H9 (cell line): ENCODE measurements at regions not wholly inside any gene's neighbourhood (a gene's known extent, or its start where the extent isn't known, plus 50 kb on each side); places are given as distances from the start of the nearest gene placed in this dataset.

ENCODE experiments used
- DNase-seq: peaks from one replicate; pipeline ENCODE4 v3.0.0-alpha.2; 2017
- H2AFZ ChIP-seq: one replicate; pipeline ENCODE4 v1.6.1; 2013; ENCODE audit warnings: mild to moderate bottlenecking, low read length, control low read depth, moderate library complexity
- H2AK5ac ChIP-seq: 2 replicates; pipeline ENCODE4 v1.6.1; 2013; ENCODE audit warnings: low read length, control low read depth, mixed read lengths; ENCODE audit not compliant: insufficient read length
- H2BK120ac ChIP-seq: one replicate; pipeline ENCODE4 v1.6.1; 2013; ENCODE audit warnings: low read depth, mild to moderate bottlenecking, low read length, control low read depth, inconsistent platforms; ENCODE audit not compliant: poor library complexity, severe bottlenecking
- H2BK12ac ChIP-seq: 2 replicates; pipeline ENCODE4 v1.6.1; 2013; ENCODE audit warnings: low read length, control low read depth, mixed read lengths, low read depth; ENCODE audit not compliant: insufficient read length
- H2BK15ac ChIP-seq: 2 replicates; pipeline ENCODE4 v1.6.1; 2013; ENCODE audit warnings: low read depth, low read length, control low read depth
- H2BK20ac ChIP-seq: one replicate; pipeline ENCODE4 v1.6.1; 2013; ENCODE audit warnings: low read depth, mild to moderate bottlenecking, low read length, control low read depth, inconsistent platforms; ENCODE audit not compliant: poor library complexity, severe bottlenecking
- H2BK5ac ChIP-seq: 2 replicates; pipeline ENCODE4 v1.6.1; 2013; ENCODE audit warnings: low read length, control low read depth, mixed read lengths; ENCODE audit not compliant: insufficient read length
- H3K14ac ChIP-seq: 2 replicates; pipeline ENCODE4 v1.6.1; 2013; ENCODE audit warnings: low read length, control low read depth; ENCODE audit not compliant: insufficient read depth
- H3K18ac ChIP-seq: 2 replicates; pipeline ENCODE4 v1.6.1; 2013; ENCODE audit warnings: low read depth, mild to moderate bottlenecking, mixed read lengths, low read length, control low read depth; ENCODE audit not compliant: insufficient read length
- H3K23ac ChIP-seq: 2 replicates; pipeline ENCODE4 v1.6.1; 2013; ENCODE audit warnings: low read length, control low read depth, mixed read lengths, low read depth; ENCODE audit not compliant: insufficient read length
- H3K23me2 ChIP-seq: 2 replicates; pipeline ENCODE4 v1.6.1; 2013; ENCODE audit warnings: low read depth, mild to moderate bottlenecking, mixed read lengths, low read length, control low read depth; ENCODE audit not compliant: insufficient read length, poor library complexity, severe bottlenecking
- H3K27ac ChIP-seq: 2 replicates; pipeline ENCODE4 v1.5.1; 2013; ENCODE audit warnings: low read length, control low read depth, mixed read lengths, low read depth; ENCODE audit not compliant: insufficient read length
- H3K27me3 ChIP-seq: 2 replicates; pipeline ENCODE4 v1.6.1; 2013; ENCODE audit warnings: low read length, control low read depth, inconsistent platforms; ENCODE audit not compliant: insufficient read depth
- H3K4ac ChIP-seq: 2 replicates; pipeline ENCODE4 v1.6.1; 2013; ENCODE audit warnings: low read depth, mild to moderate bottlenecking, control low read depth, inconsistent platforms, low read length, moderate library complexity
- H3K4me1 ChIP-seq: 2 replicates; pipeline ENCODE4 v1.6.1; 2013; ENCODE audit warnings: low read length, control low read depth, inconsistent platforms; ENCODE audit not compliant: insufficient read depth
- H3K4me2 ChIP-seq: 2 replicates; pipeline ENCODE4 v1.6.1; 2013; ENCODE audit warnings: low read length, control low read depth, mixed read lengths; ENCODE audit not compliant: insufficient read length, insufficient read depth
- H3K56ac ChIP-seq: 2 replicates; pipeline ENCODE4 v1.6.1; 2013; ENCODE audit warnings: low read depth, mild to moderate bottlenecking, mixed read lengths, low read length, control low read depth; ENCODE audit not compliant: insufficient read length
- H3K79me1 ChIP-seq: 2 replicates; pipeline ENCODE4 v1.6.1; 2013; ENCODE audit warnings: low read depth, mild to moderate bottlenecking, moderate library complexity, low read length, control low read depth, inconsistent platforms; ENCODE audit not compliant: insufficient read depth, poor library complexity, severe bottlenecking
- H3K79me2 ChIP-seq: 2 replicates; pipeline ENCODE4 v1.6.1; 2013; ENCODE audit warnings: low read length, control low read depth, inconsistent platforms; ENCODE audit not compliant: insufficient read depth
- H3K9ac ChIP-seq: 2 replicates; pipeline ENCODE4 v1.6.1; 2013; ENCODE audit warnings: low read length, control low read depth, mixed read lengths; ENCODE audit not compliant: insufficient read length; ENCODE audit errors: extremely low read depth
- H3K9me3 ChIP-seq: one replicate; pipeline ENCODE4 v1.6.1; 2013; ENCODE audit warnings: low read depth, low read length, inconsistent platforms; ENCODE audit not compliant: control insufficient read depth
- H3T11ph ChIP-seq: one replicate; pipeline ENCODE4 v1.6.1; 2013; ENCODE audit warnings: mild to moderate bottlenecking, low read length, control low read depth, inconsistent platforms
- H4K20me1 ChIP-seq: one replicate; pipeline ENCODE4 v1.6.1; 2013; ENCODE audit not compliant: control insufficient read depth, insufficient read length, insufficient read depth
- H4K5ac ChIP-seq: 2 replicates; pipeline ENCODE4 v1.6.1; 2013; ENCODE audit warnings: low read depth, mild to moderate bottlenecking, mixed read lengths, low read length, control low read depth; ENCODE audit not compliant: insufficient read length
- H4K8ac ChIP-seq: replicated peaks from 2 replicates; pipeline ENCODE4 v1.6.1; 2013; ENCODE audit warnings: low read length, control low read depth, mixed read lengths, low read depth; ENCODE audit not compliant: insufficient read length
- H4K91ac ChIP-seq: 2 replicates; pipeline ENCODE4 v1.6.1; 2013; ENCODE audit warnings: low read depth, mild to moderate bottlenecking, moderate library complexity, mixed read lengths, low read length, control low read depth; ENCODE audit not compliant: insufficient read length
- H3K27ac Mint-ChIP-seq, 3 experiments: 2 replicates in 2 of 3; 3 replicates in 1 of 3; pipeline ENCODE4 v1.8.0; 2020 to 2021; ENCODE audit warnings: mixed read lengths in 3 of 3, mild to moderate bottlenecking in 1 of 3, moderate library complexity in 1 of 3
- H3K27me3 Mint-ChIP-seq: 2 replicates; pipeline ENCODE4 v1.8.0; 2021; ENCODE audit warnings: low read depth, mild to moderate bottlenecking, moderate library complexity, mixed read lengths
- H3K36me3 Mint-ChIP-seq, 3 experiments: 2 replicates in 2 of 3; 3 replicates in 1 of 3; pipeline ENCODE4 v1.8.0; 2020 to 2021; ENCODE audit warnings: low read depth in 3 of 3, mixed read lengths in 3 of 3; ENCODE audit not compliant: insufficient read depth in 1 of 3
- H3K4me1 Mint-ChIP-seq, 2 experiments: 2 replicates each; pipeline ENCODE4 v1.8.0; 2020; ENCODE audit warnings: mixed read lengths in 2 of 2
- H3K4me3 Mint-ChIP-seq, 2 experiments: 2 replicates in 1 of 2; 3 replicates in 1 of 2; pipeline ENCODE4 v1.8.0; 2020 to 2021; ENCODE audit warnings: mild to moderate bottlenecking in 2 of 2, mixed read lengths in 2 of 2, moderate library complexity in 1 of 2
- H3K9me3 Mint-ChIP-seq, 2 experiments: 2 replicates in 1 of 2; 3 replicates in 1 of 2; pipeline ENCODE4 v1.8.0; 2020; ENCODE audit warnings: mild to moderate bottlenecking in 2 of 2, mixed read lengths in 2 of 2, moderate library complexity in 1 of 2
- CTCF ChIP-seq: fragments of 200-600 bp; sonication (generic); conservative IDR thresholded peaks from 3 replicates; pipeline ENCODE4 v1.8.0; 2021; ENCODE audit warnings: antibody characterized with exemption, mild to moderate bottlenecking
- WGBS: extraction: QIAGEN DNeasy Blood & Tissue Kit; methylation state at CpG from one replicate; pipeline ENCODE4 v1.1.7; 2013; ENCODE audit warnings: missing lambda C conversion rate, low lambda C conversion rate, mixed read lengths; ENCODE audit not compliant: insufficient read length; ENCODE audit errors: extremely low coverage; 5-methylcytosine and 5-hydroxymethylcytosine counted together

GRCh38 chr3:63030666-63031065 is 155.4 kb upstream of the CADPS start:
- Mint-ChIP-seq H3K4me3 (no peak overlapping the region), H3K27me3 (no peaks in the 10 kb centered on the region), H3K27ac (no peak overlapping the region), H3K4me1 (peaks cover 8 to 11% of the 10 kb centered on the region in 2 experiments; a peak in 3 of 4 replicates), H3K36me3 (peaks cover 13 to 18% (median 18%) of the 10 kb centered on the region in 3 experiments), H3K9me3 (peaks cover 3 to 4% of the 10 kb centered on the region in 2 experiments; a peak in 3 of 5 replicates)
- DNase-seq, result no peak
- no peak for TF ChIP-seq CTCF
- no peak overlapping the region for H2BK5ac ChIP-seq
- no peaks in the 10 kb centered on the region for H3K79me2 ChIP-seq
- H3K23me2 ChIP-seq, result no peaks in the 10 kb centered on the region
- no peak overlapping the region for H3K14ac ChIP-seq
- H3K23ac ChIP-seq, result no peak overlapping the region
- H4K20me1 ChIP-seq, result no peaks in the 10 kb centered on the region
- H3K4me2 ChIP-seq, result no peak overlapping the region
- no peak overlapping the region for H3K18ac ChIP-seq
- no CpG with 5 or more reads among the region's 6 CpGs for WGBS
- no peak overlapping the region for H2AK5ac ChIP-seq
- H3K56ac ChIP-seq, result no peak overlapping the region
- H4K5ac ChIP-seq, result no peak overlapping the region
- H3K79me1 ChIP-seq, result no peaks in the 10 kb centered on the region
- no peaks in the 10 kb centered on the region for H3K27me3 ChIP-seq
- no peak overlapping the region for H4K91ac ChIP-seq
- H3K4ac ChIP-seq, result no peak overlapping the region
- no peak overlapping the region for H2BK15ac ChIP-seq
- no peaks in the 10 kb centered on the region for H3K9me3 ChIP-seq
- no peak overlapping the region for H2BK120ac ChIP-seq
- H2BK12ac ChIP-seq, result no peak overlapping the region
- H3K9ac ChIP-seq, result no peak overlapping the region
- H2BK20ac ChIP-seq, result no peak overlapping the region
- peaks cover 3% of the 10 kb centered on the region; the same call in 1 of the 2 replicates for H3K4me1 ChIP-seq
- H2AFZ ChIP-seq, result no peak overlapping the region
- H3T11ph ChIP-seq, result no peak overlapping the region
- no peak overlapping the region for H4K8ac ChIP-seq
- H3K27ac ChIP-seq, result no peak overlapping the region
